ENCODE measurements at regions not wholly inside any gene's neighbourhood (a gene's known extent, or its start where the extent isn't known, plus 50 kb on each side); places are given as distances from the start of the nearest gene placed in this dataset.

- no peak overlapping the region for H3K27ac ChIP-seq (ENCODE audit: control insufficient read depth, insufficient read depth)
- ChIA-PET SMC1A (ENCODE audit: uncharacterized antibody, unreplicated experiment) (interaction anchor here (1.7 kb wide), 1 partner anchor 35 kb away, joined by 6 read pairs; no protein-coding TSS in a partner anchor), POLR2A (no interaction called here), CTCF (no interaction called here), RAD21 (ENCODE audit: unreplicated experiment) (no interaction called here)
- ATAC-seq (peak; percentile 34; the same call in 2 of the 3 replicates), FAIRE-seq (no peak), DNase-seq (ENCODE audit: low read depth, low spot score) (no peak)
- H4K20me1 ChIP-seq (ENCODE audit: control insufficient read depth, insufficient read depth) = no peaks in the 10 kb centered on the region
- no peaks in the 10 kb centered on the region for H3K27me3 ChIP-seq (replicated peaks in 1 of 2; ENCODE audit: control insufficient read depth in 2 of 2, insufficient read depth in 2 of 2, low read length in 1 of 2)
- 36% methylated on average over 4 of the region's 4 CpGs for whole genome bisulfite sequencing (ENCODE audit: insufficient coverage, insufficient replicate concordance, low lambda C conversion rate, missing lambda C conversion rate)
- no peaks in the 10 kb centered on the region; the same call in 2 of the 3 replicates for H3K9me3 ChIP-seq (replicated peaks; ENCODE audit: control insufficient read depth, insufficient read depth, low read length)
- in situ Hi-C loops (cut with MboI) (no loop called here), intact Hi-C loops (cut with micrococcal nuclease; ENCODE audit: unreplicated experiment) (no loop called here)
- no peak overlapping the region for H3K4me2 ChIP-seq (ENCODE audit: control insufficient read depth, insufficient read depth)
- no peak overlapping the region for H3K4me3 ChIP-seq
- no peaks in the 10 kb centered on the region for H3K79me2 ChIP-seq (ENCODE audit: control insufficient read depth, insufficient read depth, low read length)
- no peaks in the 10 kb centered on the region for H3K36me3 ChIP-seq (ENCODE audit: control insufficient read depth in 2 of 2, insufficient read depth in 2 of 2, low read length in 1 of 2)
- no peak overlapping the region for H3K9ac ChIP-seq (ENCODE audit: control insufficient read depth, insufficient read depth, low read length)
- peaks cover 6% of the 10 kb centered on the region; the same call in 1 of the 2 replicates for H3K4me1 ChIP-seq (ENCODE audit: control insufficient read depth, insufficient read depth, low read length)
- BruUV-seq (replicated peaks) = no TSS peak
- no peak overlapping the region for H2AFZ ChIP-seq (ENCODE audit: control insufficient read depth, low read depth, low read length)
- TF ChIP-seq MEF2B (IDR thresholded peaks at IDR 0.05; ENCODE audit: partially characterized antibody, poor library complexity, severe bottlenecking) = no peak
- no peak for TF ChIP-seq MAX (IDR thresholded peaks at IDR 0.05; ENCODE audit: low read depth, low read length)
- TF ChIP-seq, protein P1, sequence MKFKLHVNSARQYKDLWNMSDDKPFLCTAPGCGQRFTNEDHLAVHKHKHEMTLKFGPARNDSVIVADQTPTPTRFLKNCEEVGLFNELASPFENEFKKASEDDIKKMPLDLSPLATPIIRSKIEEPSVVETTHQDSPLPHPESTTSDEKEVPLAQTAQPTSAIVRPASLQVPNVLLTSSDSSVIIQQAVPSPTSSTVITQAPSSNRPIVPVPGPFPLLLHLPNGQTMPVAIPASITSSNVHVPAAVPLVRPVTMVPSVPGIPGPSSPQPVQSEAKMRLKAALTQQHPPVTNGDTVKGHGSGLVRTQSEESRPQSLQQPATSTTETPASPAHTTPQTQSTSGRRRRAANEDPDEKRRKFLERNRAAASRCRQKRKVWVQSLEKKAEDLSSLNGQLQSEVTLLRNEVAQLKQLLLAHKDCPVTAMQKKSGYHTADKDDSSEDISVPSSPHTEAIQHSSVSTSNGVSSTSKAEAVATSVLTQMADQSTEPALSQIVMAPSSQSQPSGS (IDR thresholded peaks at IDR 0.05; ENCODE audit: low read length) = no peak
- no peak for TF ChIP-seq RFX5 (IDR thresholded peaks at IDR 0.05; ENCODE audit: low read depth, low read length)
- no peak for TF ChIP-seq NFIC (IDR thresholded peaks at IDR 0.05; ENCODE audit: low read depth, low read length)
- TF ChIP-seq USF2 (IDR thresholded peaks at IDR 0.05; ENCODE audit: borderline replicate concordance, low read depth, low read length) = no peak
- TF ChIP-seq SUZ12 (IDR thresholded peaks at IDR 0.05; ENCODE audit: unreplicated experiment) = no peak
- TF ChIP-seq IRF3 (IDR thresholded peaks at IDR 0.05) = no peak
- TF ChIP-seq PKNOX1 (IDR thresholded peaks at IDR 0.05) = no peak
- TF ChIP-seq CBX3 (IDR thresholded peaks at IDR 0.05; ENCODE audit: borderline replicate concordance, low read depth) = no peak
- TF ChIP-seq STAT1 (conservative IDR thresholded peaks at IDR 0.05) = no peak
- no peak for TF ChIP-seq MYB (IDR thresholded peaks at IDR 0.05; ENCODE audit: borderline replicate concordance, low read depth, low read length)
- TF ChIP-seq ZZZ3 (IDR thresholded peaks at IDR 0.05; ENCODE audit: control insufficient read depth, insufficient read length, low read depth) = no peak
- no peak for TF ChIP-seq ZNF592 (IDR thresholded peaks at IDR 0.05)
- TF ChIP-seq SMAD5 (IDR thresholded peaks at IDR 0.05; ENCODE audit: low read depth) = no peak
- no peak for TF ChIP-seq PAX8 (IDR thresholded peaks at IDR 0.05)
- TF ChIP-seq CHD1 (IDR thresholded peaks at IDR 0.05; ENCODE audit: low read depth, low read length) = no peak
Observed at GRCh38 chr18:45139478-45139877, 458.8 kb downstream of the SETBP1 start.

Data from GM12878 (cell line).